Uterus (tissue), 3 donors: ENCODE measurements at regions not wholly inside any gene's neighbourhood (a gene's known extent, or its start where the extent isn't known, plus 50 kb on each side); places are given as distances from the start of the nearest gene placed in this dataset.

Experiments
- DNase-seq, 2 donors: peaks; one replicate each; pipeline ENCODE4 v3.0.0-alpha.2; 2019 to 2020
- H3K27ac ChIP-seq, 2 donors: fragments of 200-600 bp; sonication (generic); 1 replicate in 1 of 2; 2 replicates in 1 of 2; pipeline ENCODE4 v1.5.1; 2016 to 2018
- H3K27me3 ChIP-seq, 2 donors: fragments of 200-600 bp; sonication (generic); one replicate each; pipeline ENCODE4 v1.5.1; 2018 to 2019; ENCODE audit warnings: control low read depth in 1 of 2
- H3K36me3 ChIP-seq, 2 donors: fragments of 200-600 bp; sonication (generic); one replicate each; pipeline ENCODE4 v1.5.1; 2019; ENCODE audit warnings: control low read depth in 1 of 2
- H3K4me1 ChIP-seq, 2 donors: fragments of 200-600 bp; sonication (generic); one replicate each; pipeline ENCODE4 v1.5.1; 2018 to 2019; ENCODE audit warnings: control low read depth in 1 of 2
- H3K4me3 ChIP-seq, 2 donors: fragments of 200-600 bp; sonication (generic); 1 replicate in 1 of 2; 2 replicates in 1 of 2; pipeline ENCODE4 v1.5.1; 2018 to 2019; ENCODE audit warnings: mild to moderate bottlenecking in 1 of 2
- H3K9me3 ChIP-seq, 2 donors: fragments of 200-600 bp; sonication (generic); one replicate each; pipeline ENCODE4 v1.5.1; 2019; ENCODE audit warnings: control low read depth in 1 of 2
- POLR2A ChIP-seq, 2 donors: fragments of 450-650 bp; IDR thresholded peaks; one replicate each; pipeline ENCODE4 v1.6.1; 2016; ENCODE audit warnings: antibody characterized with exemption in 2 of 2, mild to moderate bottlenecking in 1 of 2, moderate library complexity in 1 of 2
- intact Hi-C: fragments of 100-400 bp; cut with DNase I; formaldehyde crosslinking; loops from one replicate; pipeline ENCODE4 v1.15.1; 2023; ENCODE audit warnings: low total_unique reads
- TF ChIP-seq, protein P1 (sequence below), 4 experiments: fragments of 200-600 bp in 2 of 4; fragments of 450-650 bp in 2 of 4; sonication (generic) in 2 of 4; IDR thresholded peaks; one replicate each; pipeline ENCODE4 v1.5.1; 2016 to 2019; ENCODE audit warnings: antibody characterized with exemption in 4 of 4, mild to moderate bottlenecking in 2 of 4, moderate library complexity in 1 of 4
- donor health status: DM: yes; HTN: yes; CAD: no.

DNA sequence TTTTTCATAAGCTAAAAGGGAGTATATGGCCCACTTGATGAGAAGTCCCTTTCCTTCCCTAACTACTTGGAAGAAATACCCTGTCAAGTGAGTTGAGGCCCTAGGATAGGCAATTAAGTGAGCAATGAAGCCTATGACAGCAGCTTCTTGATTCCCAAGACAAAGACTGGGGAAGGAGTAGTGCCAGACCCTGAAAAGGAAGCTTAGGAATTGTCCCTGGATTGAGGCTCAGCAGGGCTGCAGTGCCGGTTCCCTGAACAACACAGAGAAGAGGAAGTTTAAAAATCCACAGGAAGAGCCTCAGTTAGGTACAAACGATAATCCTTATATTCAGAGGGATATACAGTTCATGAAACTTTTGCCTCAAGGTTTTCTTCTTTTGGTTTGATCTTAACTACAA lies 61.8 kb upstream of the RAD23B start:
- intact Hi-C loops: no loop called here
- DNase-seq: no peak
- no peaks in the 10 kb centered on the region for H3K4me1 ChIP-seq

DNA sequence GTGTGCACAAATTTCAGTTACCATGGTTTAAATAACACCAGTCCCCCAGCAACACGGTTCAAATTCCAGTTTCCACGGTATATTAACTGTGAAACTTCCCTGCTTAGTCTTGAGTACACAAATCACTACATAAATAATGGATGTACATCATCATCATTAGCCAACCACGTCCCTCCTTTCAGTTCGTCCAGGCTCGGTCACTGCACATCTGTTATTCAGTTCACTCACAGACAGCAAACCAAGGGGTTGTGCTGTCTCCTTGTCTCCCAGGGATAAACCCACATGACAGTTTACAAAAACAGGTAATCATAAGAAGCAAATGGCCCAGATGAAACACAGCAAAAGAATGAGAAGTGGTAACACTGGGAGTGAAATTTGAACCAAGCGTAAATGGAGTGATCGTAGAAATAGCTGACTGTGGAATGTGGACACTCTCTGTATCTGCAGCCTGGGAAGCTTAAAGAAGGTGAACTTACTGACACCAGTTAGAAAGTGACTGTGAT lies 61.0 kb upstream of the RAD23B start:
- DNase-seq: no peak
- no peak for TF ChIP-seq POLR2A (IDR thresholded peaks at IDR 0.05)
- TF ChIP-seq, protein P1, sequence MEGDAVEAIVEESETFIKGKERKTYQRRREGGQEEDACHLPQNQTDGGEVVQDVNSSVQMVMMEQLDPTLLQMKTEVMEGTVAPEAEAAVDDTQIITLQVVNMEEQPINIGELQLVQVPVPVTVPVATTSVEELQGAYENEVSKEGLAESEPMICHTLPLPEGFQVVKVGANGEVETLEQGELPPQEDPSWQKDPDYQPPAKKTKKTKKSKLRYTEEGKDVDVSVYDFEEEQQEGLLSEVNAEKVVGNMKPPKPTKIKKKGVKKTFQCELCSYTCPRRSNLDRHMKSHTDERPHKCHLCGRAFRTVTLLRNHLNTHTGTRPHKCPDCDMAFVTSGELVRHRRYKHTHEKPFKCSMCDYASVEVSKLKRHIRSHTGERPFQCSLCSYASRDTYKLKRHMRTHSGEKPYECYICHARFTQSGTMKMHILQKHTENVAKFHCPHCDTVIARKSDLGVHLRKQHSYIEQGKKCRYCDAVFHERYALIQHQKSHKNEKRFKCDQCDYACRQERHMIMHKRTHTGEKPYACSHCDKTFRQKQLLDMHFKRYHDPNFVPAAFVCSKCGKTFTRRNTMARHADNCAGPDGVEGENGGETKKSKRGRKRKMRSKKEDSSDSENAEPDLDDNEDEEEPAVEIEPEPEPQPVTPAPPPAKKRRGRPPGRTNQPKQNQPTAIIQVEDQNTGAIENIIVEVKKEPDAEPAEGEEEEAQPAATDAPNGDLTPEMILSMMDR (IDR thresholded peaks at IDR 0.05): no peak
- Histone ChIP-seq H3K4me1 (no peaks in the 10 kb centered on the region), H3K36me3 (no peaks in the 10 kb centered on the region), H3K4me3 (no peak overlapping the region), H3K27me3 (no peaks in the 10 kb centered on the region), H3K9me3 (no peaks in the 10 kb centered on the region), H3K27ac (no peak overlapping the region)
- intact Hi-C loops: no loop called here

More for the DNA sequence above, 61.8 kb upstream of the RAD23B start:
- no peak overlapping the region for H3K4me3 ChIP-seq
- H3K9me3 ChIP-seq: no peaks in the 10 kb centered on the region
- TF ChIP-seq, protein P1 (IDR thresholded peaks at IDR 0.05): no peak
- no peak for TF ChIP-seq POLR2A (IDR thresholded peaks at IDR 0.05)
- no peaks in the 10 kb centered on the region for H3K36me3 ChIP-seq
- no peaks in the 10 kb centered on the region for H3K27me3 ChIP-seq
- no peak overlapping the region for H3K27ac ChIP-seq

DNA sequence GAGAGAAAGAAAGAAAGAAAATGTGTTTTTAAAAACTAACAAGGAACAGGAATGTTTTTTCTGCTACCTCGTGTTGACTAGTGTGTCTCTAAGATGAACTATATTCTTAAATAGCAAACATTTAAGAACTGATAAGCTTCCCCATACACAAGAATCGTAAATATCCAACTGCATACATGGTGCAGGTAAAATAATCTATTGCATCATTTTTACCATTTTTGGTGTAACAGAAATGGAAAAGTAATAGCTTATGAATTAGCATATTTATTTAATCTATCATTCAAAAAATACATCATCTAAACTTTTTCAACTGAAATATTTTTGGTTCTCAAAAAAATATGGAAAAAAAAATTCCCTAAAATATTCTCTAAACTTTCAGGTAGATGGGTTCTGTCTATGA lies 59.7 kb upstream of the RAD23B start:
- Histone ChIP-seq H3K27ac (no peak overlapping the region), H3K4me3 (no peak overlapping the region), H3K9me3 (no peaks in the 10 kb centered on the region), H3K27me3 (no peaks in the 10 kb centered on the region), H3K4me1 (no peaks in the 10 kb centered on the region), H3K36me3 (no peaks in the 10 kb centered on the region)
- no peak for DNase-seq
- intact Hi-C loops: no loop called here
- no peak for TF ChIP-seq POLR2A (IDR thresholded peaks at IDR 0.05)
- TF ChIP-seq, protein P1 (IDR thresholded peaks at IDR 0.05): no peak

DNA sequence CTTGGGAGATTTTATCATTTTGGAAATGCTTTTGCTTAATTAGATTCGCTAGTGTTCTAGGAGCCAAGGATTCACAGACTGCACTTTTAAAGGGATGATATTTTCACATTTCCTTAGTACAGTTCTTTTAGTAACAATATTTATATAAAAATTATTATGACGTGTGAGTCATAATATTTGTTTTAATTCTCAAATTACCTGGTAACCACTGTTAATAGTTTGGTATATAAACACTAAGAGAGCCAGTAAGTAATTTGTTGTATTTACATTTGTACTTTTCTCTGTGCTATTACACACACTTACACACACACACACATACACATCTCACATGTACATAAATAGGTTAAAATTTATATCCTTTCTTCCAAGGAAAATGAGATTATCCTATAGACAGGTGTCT lies 58.8 kb upstream of the RAD23B start:
- intact Hi-C loops: no loop called here
- DNase-seq: no peak
- TF ChIP-seq POLR2A (IDR thresholded peaks at IDR 0.05): no peak
- TF ChIP-seq, protein P1 (IDR thresholded peaks at IDR 0.05): no peak
- no peak overlapping the region for H3K27ac ChIP-seq
- H3K4me1 ChIP-seq: no peaks in the 10 kb centered on the region
- H3K9me3 ChIP-seq: no peaks in the 10 kb centered on the region
- no peaks in the 10 kb centered on the region for H3K36me3 ChIP-seq
- H3K27me3 ChIP-seq: no peaks in the 10 kb centered on the region
- H3K4me3 ChIP-seq: no peak overlapping the region

DNA sequence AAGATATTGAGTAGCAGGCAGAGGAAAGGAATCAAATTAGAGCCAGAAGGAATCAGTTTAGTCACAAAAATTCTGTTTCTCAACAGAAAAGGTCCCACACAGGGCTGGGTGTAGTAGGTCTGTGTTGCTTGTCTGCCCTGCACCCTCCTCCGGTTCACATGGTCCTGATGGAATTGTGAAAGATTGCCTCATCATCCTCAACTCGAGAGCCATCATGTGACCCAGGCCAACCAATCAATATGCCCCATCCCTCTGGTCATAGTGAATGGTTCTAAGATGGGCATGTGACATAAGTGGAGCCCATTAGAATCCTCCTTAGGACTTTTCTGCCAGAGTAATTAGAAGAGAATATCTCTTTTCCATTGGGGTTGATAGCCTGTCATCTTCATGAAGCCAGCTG lies 56.7 kb upstream of the RAD23B start:
- no peaks in the 10 kb centered on the region for H3K4me1 ChIP-seq
- no peaks in the 10 kb centered on the region for H3K36me3 ChIP-seq
- TF ChIP-seq, protein P1 (IDR thresholded peaks at IDR 0.05): no peak
- TF ChIP-seq POLR2A (IDR thresholded peaks at IDR 0.05): no peak
- no peak overlapping the region for H3K4me3 ChIP-seq
- no peaks in the 10 kb centered on the region for H3K27me3 ChIP-seq
- H3K27ac ChIP-seq: no peak overlapping the region
- no peaks in the 10 kb centered on the region for H3K9me3 ChIP-seq
- DNase-seq: no peak
- intact Hi-C loops: no loop called here
